NB4 (cell line): ENCODE measurements at regions not wholly inside any gene's neighbourhood (a gene's known extent, or its start where the extent isn't known, plus 50 kb on each side); places are given as distances from the start of the nearest gene placed in this dataset.
"Not testable (repeated sequence)": the region's sequence is repeated elsewhere in the genome, so short reads cannot be mapped to it uniquely, and the experiment has no call there.

Experiments
- DNase-seq: peaks from one replicate; pipeline ENCODE4 v3.0.0; 2010; ENCODE audit warnings: low read depth
- H3K4me3 ChIP-seq: one replicate; pipeline ENCODE4 v1.5.1; 2011; ENCODE audit warnings: mild to moderate bottlenecking, low read depth, low read length, moderate library complexity
- MYC ChIP-seq: IDR thresholded peaks from 2 replicates; pipeline ENCODE4 v1.6.1; 2011; ENCODE audit warnings: low read depth, low read length
- POLR2A ChIP-seq: IDR thresholded peaks from 2 replicates; pipeline ENCODE4 v1.6.1; 2011; ENCODE audit warnings: mild to moderate bottlenecking; ENCODE audit not compliant: insufficient read length; ENCODE audit errors: extremely low read depth
- TF ChIP-seq, protein P1 (sequence below): IDR thresholded peaks from one replicate; pipeline ENCODE4 v1.5.1; 2012; ENCODE audit warnings: low read depth, low read length
- TF ChIP-seq, protein P2 (sequence below): IDR thresholded peaks from 2 replicates; pipeline ENCODE4 v1.6.1; 2011; ENCODE audit warnings: low read depth, low read length

DNA sequence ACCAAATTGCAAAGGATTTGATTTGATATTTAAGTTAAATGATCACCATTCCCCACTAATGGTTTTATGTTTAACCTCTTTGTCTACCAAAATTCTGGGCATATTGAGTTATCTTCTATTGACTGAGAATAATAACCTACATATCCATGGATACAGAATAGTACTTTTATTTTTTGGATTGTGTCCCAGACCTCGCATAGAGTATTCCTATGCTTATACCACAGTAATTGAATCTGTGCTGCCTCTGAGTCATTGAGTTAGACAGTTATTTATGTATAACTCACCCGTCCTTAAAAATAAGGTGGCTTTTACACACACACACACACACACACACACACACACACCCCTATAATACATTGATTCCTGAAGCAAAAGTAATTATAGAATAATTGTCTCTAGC lies 690.1 kb upstream of the BCHE start:
- H3K4me3 ChIP-seq, result no peak overlapping the region
- no peak for DNase-seq
- TF ChIP-seq MYC, result no peak
- no peak for TF ChIP-seq POLR2A
- TF ChIP-seq, protein P1, sequence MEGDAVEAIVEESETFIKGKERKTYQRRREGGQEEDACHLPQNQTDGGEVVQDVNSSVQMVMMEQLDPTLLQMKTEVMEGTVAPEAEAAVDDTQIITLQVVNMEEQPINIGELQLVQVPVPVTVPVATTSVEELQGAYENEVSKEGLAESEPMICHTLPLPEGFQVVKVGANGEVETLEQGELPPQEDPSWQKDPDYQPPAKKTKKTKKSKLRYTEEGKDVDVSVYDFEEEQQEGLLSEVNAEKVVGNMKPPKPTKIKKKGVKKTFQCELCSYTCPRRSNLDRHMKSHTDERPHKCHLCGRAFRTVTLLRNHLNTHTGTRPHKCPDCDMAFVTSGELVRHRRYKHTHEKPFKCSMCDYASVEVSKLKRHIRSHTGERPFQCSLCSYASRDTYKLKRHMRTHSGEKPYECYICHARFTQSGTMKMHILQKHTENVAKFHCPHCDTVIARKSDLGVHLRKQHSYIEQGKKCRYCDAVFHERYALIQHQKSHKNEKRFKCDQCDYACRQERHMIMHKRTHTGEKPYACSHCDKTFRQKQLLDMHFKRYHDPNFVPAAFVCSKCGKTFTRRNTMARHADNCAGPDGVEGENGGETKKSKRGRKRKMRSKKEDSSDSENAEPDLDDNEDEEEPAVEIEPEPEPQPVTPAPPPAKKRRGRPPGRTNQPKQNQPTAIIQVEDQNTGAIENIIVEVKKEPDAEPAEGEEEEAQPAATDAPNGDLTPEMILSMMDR, result no peak
- TF ChIP-seq, protein P2, sequence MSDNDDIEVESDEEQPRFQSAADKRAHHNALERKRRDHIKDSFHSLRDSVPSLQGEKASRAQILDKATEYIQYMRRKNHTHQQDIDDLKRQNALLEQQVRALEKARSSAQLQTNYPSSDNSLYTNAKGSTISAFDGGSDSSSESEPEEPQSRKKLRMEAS, result no peak

DNA sequence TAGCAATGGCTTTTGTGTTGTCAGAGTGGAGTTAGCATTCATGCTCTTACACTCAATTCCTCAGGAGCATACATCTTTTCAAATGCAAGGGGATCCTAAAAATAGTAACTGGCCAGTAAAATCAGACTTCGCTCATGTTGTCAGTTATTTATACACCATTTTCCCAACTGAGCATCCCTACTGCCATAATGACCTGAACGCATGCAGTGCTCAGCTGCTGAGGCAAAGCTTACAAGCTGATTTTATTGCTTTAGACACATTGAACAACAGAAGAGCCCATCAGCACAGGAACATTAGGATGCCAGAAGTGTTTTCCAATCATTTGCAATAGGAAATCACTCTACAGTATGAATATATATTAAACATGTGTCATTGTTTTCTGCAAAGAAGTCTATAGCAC lies 689.7 kb upstream of the BCHE start:
- no peak for TF ChIP-seq MYC
- no peak overlapping the region for H3K4me3 ChIP-seq

DNA sequence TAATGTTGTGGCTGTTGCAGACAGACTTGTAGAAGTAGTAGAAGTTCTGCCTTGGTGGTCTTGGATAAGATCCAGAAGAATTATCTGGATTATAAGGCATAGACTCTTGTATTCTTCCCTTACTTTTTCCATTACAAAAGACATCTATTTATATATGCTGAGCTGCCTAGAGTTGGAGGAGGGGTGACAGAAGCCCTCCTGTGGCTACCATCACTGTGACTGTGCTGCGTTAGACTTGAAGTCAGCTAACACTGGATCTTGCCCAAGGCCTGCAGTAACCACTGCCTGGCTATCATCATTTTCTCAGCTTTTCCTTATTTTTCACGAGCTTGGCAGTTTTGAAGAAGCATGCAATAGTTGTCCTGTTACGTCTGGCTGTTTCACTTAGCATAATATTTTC lies 684.8 kb upstream of the BCHE start:
- no peak for DNase-seq
- no peak overlapping the region for H3K4me3 ChIP-seq
- no peak for TF ChIP-seq MYC
- TF ChIP-seq, protein P2, result no peak
- TF ChIP-seq, protein P1, result no peak
- TF ChIP-seq POLR2A, result no peak

More for the DNA sequence above, 689.7 kb upstream of the BCHE start:
- DNase-seq, result no peak

DNA sequence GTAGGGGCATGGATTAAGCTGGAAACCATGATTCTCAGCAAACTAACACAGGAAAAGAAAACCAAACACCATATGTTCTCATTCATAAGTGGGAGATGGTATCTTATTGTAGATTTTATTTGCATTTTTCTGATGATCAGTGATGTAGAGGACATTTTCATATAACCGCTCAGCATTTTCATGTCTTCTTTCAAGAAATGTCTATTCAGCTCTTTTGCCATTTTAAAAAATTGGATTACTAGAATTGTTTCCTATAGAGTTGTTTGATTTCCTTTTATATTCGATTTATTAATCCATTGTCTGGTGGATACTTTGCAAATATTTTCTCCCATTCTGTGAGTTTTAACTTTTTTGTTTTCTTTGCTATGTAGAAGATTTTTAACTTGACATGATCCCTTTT lies 682.2 kb upstream of the BCHE start:
- H3K4me3 ChIP-seq, result no peak overlapping the region
- no peak for TF ChIP-seq MYC
- no peak for DNase-seq

DNA sequence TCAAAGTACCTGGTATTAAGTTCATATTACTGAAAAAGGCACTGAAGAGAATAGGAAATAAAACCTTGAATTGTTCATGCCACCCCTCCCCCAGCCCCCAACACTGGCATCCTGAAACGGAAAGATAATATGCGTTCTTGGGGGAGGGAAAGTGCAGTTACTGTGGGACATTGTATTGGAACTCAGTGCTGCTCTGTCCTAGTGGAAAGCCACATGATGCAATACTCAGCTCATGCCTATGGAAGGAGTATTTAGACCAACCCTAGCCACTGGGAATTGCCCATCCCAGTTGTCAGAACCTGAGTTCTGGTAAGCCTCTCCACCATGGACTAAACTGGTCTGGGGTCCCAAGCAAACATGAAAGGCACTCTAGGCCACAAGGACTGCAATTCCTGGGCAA lies 680.8 kb upstream of the BCHE start:
- DNase-seq, result no peak
- TF ChIP-seq, protein P1, result no peak
- TF ChIP-seq POLR2A (no peak), MYC (no peak)
- TF ChIP-seq, protein P2, result no peak

DNA sequence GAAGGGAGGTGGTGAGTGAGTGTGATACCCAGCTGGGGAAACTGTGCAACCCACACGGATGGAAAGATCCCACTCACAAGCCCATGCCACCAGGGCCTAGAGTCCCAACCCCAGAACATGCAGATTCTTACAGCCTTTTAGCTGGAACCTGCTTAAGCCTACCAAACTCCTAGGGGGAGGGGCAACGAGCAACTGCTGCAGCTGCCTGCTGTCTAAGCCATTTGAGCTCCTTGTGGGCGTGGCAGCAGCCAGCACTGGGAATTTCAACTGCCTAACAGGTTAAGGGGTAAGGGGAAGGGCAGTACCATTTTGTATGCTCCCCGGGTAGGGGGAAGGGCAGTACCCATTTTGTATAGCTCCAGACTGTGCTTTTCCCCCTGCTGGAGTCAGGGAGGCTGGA lies 673.2 kb upstream of the BCHE start:
- no peak for DNase-seq
- TF ChIP-seq, protein P2, result no peak
- TF ChIP-seq, protein P1, result no peak
- TF ChIP-seq POLR2A, result no peak
- TF ChIP-seq MYC, result no peak

More for the DNA sequence above, 680.8 kb upstream of the BCHE start:
- H3K4me3 ChIP-seq, result no peak overlapping the region

DNA sequence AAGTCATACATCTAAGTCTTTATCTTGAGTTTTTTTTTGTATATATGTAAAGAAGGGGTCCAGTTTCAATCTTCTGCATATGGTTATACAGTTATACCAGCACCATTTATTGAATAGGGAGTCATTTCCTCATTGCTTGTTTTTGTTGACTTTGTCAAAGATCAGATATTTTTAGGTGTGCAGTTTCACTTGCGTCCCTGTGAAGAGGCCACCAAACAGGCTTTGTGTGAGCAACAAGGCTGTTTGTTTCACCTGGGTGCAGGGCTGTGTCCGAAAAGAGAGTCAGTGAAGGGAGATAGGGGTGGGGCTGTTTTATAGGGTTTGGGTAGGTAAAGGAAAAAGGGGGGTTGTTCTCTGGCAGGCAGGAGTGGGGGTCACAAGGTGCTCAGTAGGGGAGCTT lies 663.2 kb upstream of the BCHE start:
- DNase-seq, H3K4me3 ChIP-seq: not testable (repeated sequence)

More for the DNA sequence above, 673.2 kb upstream of the BCHE start:
- no peak overlapping the region for H3K4me3 ChIP-seq

DNA sequence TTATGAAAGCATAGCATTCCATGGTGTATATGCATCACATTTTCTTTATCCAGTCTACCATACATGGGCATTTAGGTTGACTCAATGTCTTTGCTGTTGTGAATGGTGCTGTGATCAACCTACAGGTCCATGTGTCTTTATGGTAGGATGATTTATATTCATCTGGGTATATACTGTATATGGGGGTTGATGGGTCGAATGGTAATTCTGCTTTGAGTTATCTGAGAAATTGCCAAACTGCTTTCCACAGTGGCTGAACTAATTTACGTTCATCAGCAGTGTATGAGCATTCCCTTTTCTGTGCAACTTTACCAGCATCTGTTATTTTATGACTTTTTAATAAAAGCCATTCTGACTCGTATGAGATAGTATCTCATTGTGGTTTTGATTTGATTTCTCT lies 662.4 kb upstream of the BCHE start:
- no peak for DNase-seq
- no peak overlapping the region for H3K4me3 ChIP-seq
- no peak for TF ChIP-seq POLR2A
- TF ChIP-seq, protein P2, result no peak
- no peak for TF ChIP-seq MYC
- TF ChIP-seq, protein P1, result no peak
